ENCODE measurements at regions not wholly inside any gene's neighbourhood (a gene's known extent, or its start where the extent isn't known, plus 50 kb on each side); places are given as distances from the start of the nearest gene placed in this dataset.
A peak's percentile ranks its signal among the peaks of the same experiment; 100 is the strongest.
"Not testable (repeated sequence)": the region's sequence is repeated elsewhere in the genome, so short reads cannot be mapped to it uniquely, and the experiment has no call there.

DNA sequence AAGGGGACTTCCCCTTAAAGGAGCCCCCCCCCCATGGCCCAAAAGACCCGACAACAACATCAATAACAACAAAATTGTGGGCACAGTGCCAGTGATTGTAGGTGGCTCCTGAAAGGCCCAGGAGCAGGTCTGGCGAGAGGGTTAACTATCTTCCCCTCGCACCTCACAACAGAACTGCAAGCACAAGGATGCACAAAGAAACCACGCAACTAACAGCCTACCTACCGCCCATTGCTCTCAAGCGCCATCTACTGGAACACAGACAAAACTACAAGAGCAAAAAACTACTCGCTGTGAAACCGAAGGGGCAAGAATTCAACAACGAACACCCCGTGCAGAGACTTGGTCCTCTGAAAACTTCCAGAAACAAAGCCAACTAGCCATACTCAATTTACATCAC lies 205.6 kb downstream of the SPIN4 start:
- intact Hi-C loops (cut with DNase I, micrococcal nuclease); DNase-seq; H3K36me3 ChIP-seq (ENCODE audit: low read depth); ATAC-seq; H3K4me3 ChIP-seq; H3K4me1 ChIP-seq (ENCODE audit: low read depth); H3K9me3 ChIP-seq: not testable (repeated sequence)

- intact Hi-C loops (cut with DNase I, micrococcal nuclease); H3K36me3 ChIP-seq (ENCODE audit: low read depth); H3K4me3 ChIP-seq; H3K4me1 ChIP-seq (ENCODE audit: low read depth); H3K9me3 ChIP-seq; ATAC-seq; DNase-seq: not testable (repeated sequence)
Measured at GRCh38 chrX:63142588-63142987, 208.5 kb downstream of the SPIN4 start.

DNA sequence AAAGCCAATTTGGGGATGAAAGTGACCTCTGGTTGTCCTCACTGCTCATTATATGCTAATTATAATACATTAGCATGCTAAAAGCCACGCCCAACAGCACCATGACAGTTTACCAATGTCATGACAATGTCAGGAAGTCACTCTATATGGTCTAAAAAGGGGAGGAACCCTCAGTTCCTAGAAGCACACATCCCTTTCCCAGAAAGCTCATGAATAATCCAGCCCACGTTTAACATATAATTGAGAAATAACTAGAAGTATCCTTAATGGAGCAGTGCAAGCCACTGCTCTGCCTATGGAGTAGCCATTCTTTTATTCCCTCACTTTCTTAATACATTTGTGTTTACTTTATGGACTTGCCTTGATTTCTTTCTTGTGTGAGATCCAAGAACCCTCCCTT lies 215.3 kb downstream of the SPIN4 start:
- H3K9me3 ChIP-seq; DNase-seq; ATAC-seq; H3K4me3 ChIP-seq; H3K4me1 ChIP-seq (ENCODE audit: low read depth); H3K36me3 ChIP-seq (ENCODE audit: low read depth); intact Hi-C loops (cut with DNase I, micrococcal nuclease): not testable (repeated sequence)

DNA sequence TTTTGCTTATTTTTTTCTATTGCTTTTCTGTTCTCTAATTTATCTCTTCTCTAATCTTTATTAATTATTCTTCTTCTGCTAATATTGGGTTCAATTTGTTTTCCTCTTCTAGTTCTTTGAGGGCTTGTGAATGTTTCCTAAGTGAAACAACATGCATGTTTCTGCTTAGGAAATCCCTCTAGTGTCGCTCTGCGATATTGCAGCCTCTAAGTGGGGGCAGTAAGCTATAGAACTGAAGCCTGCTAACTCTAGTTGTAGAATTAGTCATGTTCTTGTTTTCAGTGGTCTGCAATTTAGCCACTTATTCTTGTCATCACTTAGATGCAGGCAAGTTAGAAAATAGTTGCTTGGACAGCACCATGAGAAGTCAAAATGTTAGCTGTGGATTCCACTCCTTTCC lies 222.6 kb downstream of the SPIN4 start:
- no peak for TF ChIP-seq CTCF (IDR thresholded peaks at IDR 0.05)
- DNase-seq: peak in 1 of 3 donors; percentile 2
- intact Hi-C loops (cut with DNase I, micrococcal nuclease): no loop called here

GRCh38 chrX:63115196-63115595 lies 235.9 kb downstream of the SPIN4 start:
- Histone ChIP-seq H3K4me3 (no peak overlapping the region), H3K4me1 (ENCODE audit: low read depth) (no peaks in the 10 kb centered on the region), H3K36me3 (ENCODE audit: low read depth) (no peaks in the 10 kb centered on the region), H3K9me3 (no peaks in the 10 kb centered on the region)
- no peak for TF ChIP-seq CTCF (IDR thresholded peaks at IDR 0.05)
- no peak for ATAC-seq
- no peak for DNase-seq
- intact Hi-C loops (cut with DNase I, micrococcal nuclease): no loop called here

More for the DNA sequence above, 222.6 kb downstream of the SPIN4 start:
- Histone ChIP-seq H3K9me3 (no peaks in the 10 kb centered on the region), H3K4me3 (no peak overlapping the region), H3K36me3 (ENCODE audit: low read depth) (no peaks in the 10 kb centered on the region), H3K4me1 (ENCODE audit: low read depth) (no peaks in the 10 kb centered on the region)
- no peak for ATAC-seq

DNA sequence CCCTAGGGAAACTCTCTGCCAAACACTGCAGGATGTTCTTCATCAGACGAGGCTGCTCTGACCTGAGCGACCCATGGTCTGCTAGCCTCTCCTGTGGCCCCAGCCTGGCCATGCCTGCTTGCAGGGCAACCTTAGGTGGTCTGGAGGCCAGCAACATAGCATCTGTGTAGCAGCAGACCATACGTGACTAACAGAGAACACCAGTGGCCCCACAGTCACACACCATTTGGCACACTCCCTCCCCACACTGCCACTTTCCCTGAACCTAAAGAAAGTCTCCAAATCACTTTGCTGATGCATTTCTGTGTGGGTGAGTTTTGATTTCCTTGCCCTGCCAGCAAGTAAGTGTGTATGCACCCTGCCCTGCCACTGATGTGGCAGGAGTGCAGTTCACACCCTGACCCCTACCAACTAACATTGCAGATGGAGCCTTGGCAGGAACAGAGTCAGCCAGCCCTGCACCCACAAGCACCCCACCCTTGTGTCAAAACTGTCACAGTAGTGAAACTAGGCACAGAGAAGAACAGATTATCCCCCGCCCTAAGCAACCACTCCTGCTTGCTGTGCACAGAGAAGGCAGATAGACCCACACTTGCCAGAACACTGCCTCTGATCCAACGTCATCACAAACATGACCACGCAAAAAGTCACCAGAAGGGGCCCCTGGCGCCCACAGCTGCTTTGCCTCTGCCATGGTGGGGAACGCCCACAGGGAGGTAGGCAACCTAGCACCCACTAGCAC lies 249.1 kb downstream of the SPIN4 start:
- ATAC-seq: no peak
- Histone ChIP-seq H3K9me3 (peaks cover 18% of the 10 kb centered on the region), H3K36me3 (ENCODE audit: low read depth) (no peaks in the 10 kb centered on the region), H3K4me1 (ENCODE audit: low read depth) (no peaks in the 10 kb centered on the region), H3K4me3 (no peak overlapping the region)
- intact Hi-C loops (cut with DNase I, micrococcal nuclease): no loop called here
- TF ChIP-seq CTCF (IDR thresholded peaks at IDR 0.05): no peak
- DNase-seq: no peak

DNA sequence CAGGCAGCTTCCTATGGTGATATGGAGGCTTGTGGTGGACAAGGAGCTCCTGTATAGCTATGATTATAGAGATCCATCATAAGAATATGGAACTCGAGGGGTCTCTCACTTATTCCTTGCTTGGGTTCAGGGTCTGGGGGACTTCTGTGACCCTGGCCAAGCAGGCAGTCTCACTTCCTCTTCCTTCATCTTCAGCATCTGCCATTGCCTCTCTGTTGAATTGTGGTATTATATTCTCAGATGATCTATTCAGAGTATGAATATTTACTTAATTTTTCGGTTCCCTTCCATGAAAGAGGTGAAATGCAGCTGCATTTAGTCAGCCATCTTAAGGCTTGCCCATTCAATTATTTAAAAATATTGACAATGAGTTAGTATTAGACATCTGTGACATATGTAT lies 292.9 kb downstream of the SPIN4 start:
- no peaks in the 10 kb centered on the region for H3K36me3 ChIP-seq (ENCODE audit: low read depth)
- ATAC-seq (no peak), DNase-seq (no peak)
- H3K4me3 ChIP-seq: no peak overlapping the region
- H3K9me3 ChIP-seq: peaks cover 2% of the 10 kb centered on the region
- intact Hi-C loops (cut with DNase I, micrococcal nuclease): no loop called here
- no peak for TF ChIP-seq CTCF (IDR thresholded peaks at IDR 0.05)
- no peaks in the 10 kb centered on the region for H3K4me1 ChIP-seq (ENCODE audit: low read depth)

Data from mucosa of descending colon (tissue), 3 donors.